Inflammatory macrophage treated with lipopolysaccharide for 4 hours (primary cell): ENCODE measurements at regions not wholly inside any gene's neighbourhood (a gene's known extent, or its start where the extent isn't known, plus 50 kb on each side); places are given as distances from the start of the nearest gene placed in this dataset.
A peak's percentile ranks its signal among the peaks of the same experiment; 100 is the strongest.

Experiments
- DNase-seq: peaks from one replicate; pipeline ENCODE4 v3.0.0-alpha.2; 2020

DNA sequence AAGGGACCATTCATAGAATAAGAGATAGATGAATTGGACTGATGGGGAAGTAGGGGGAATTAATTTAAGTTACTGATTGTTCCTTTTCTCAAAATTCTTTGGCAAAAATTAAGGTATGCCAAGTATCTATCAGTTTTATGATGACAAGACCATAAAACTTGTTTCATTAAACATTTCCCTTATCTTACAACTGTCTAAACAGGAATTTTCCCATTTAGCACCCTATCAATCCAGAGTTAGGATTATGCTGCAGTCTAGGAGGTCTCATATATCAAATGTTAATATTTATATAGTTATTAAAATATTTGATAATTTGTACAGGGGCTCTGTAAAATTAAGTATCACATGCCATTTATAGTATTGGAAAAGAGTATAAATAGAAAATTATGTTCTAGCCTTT is 51.5 kb upstream of the ARID1B start:
- no peak for DNase-seq

DNA sequence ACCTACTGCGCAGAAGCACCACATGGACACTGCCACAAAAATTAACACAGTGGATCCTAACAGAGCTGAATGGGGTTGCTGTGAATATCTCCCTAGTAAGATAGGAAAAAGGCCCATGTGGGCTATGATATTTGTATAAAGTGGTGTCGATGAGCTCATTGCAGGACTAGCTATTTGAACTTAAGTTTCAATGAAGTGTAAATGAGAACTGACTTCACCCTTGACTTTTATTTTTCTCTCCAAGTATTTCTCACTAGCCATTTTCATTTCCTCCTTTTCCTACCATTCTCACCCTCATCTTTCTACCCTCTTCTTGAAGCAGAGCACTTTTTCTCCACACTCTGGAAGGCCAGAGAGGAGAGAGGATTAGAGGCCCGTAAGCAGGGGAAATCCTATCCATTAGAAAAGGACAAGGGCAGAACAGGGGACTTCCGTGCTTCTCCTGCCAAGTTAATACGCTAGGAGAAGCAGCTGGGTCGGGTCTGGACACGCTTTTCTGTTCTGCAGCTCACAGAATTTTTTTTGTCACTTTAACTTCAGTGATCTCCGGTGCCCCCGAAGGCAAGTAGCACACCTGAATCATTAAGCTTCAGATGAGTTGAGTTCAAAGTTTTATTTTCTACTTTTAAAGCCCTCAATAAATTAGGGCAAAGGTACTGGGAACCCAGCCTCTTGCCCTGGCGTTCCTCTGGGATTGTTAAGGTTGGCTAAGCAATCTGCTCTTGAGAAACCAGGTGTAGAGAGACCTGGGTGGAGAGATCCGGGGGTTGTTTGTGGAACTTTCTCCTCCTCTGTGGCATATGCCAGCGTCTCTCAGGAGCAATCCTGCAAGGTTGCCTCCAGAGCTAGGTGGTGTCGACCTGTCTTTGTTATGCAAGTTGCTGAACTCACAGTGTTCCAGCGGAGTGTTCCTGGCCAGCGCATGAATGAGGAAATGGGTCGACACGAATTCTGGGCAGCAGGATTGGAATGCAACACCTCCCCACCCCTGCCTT is 56.2 kb upstream of the ARID1B start:
- DNase-seq, result peak; percentile 76

DNA sequence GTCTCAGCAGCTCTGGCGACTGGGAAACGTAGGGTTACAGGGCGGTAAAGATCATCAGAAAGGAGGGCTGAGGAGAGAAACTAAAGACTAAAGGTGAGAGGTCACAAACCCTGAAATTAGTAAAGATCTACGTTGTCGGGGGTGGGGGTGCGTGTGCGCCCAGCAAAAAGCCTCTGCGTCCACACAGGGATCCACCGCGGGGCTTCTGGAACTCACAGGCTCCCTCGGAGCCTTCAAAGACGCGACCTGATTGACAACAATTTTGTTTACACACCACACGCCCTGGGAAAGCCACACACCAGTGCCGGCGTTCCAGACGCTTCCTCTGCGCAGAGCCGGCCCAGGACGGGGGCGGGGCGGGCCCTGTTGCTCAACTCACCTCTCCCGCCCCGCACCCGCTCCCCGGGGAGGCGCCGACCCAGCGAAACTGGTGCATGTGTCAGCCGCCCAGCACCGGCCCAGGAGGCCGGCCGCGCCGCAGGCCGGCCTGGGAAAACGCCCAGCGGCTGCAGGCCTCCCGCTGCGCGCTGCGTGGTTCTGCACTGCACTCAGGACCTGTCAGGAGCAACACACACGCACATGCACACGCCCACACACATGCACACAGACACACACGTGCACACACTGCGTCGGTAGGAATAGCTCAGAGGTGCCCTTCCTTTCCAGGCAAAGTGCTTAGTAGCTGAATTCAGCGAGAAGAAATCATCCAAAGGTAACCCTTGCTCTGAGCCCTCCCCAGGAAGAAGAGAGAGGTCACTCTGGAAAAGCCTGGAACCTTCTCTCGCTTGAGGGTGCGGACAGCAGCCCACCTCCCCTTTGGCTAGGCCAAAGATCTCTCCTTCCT is 57.2 kb upstream of the ARID1B start:
- DNase-seq, result peak; percentile 87

DNA sequence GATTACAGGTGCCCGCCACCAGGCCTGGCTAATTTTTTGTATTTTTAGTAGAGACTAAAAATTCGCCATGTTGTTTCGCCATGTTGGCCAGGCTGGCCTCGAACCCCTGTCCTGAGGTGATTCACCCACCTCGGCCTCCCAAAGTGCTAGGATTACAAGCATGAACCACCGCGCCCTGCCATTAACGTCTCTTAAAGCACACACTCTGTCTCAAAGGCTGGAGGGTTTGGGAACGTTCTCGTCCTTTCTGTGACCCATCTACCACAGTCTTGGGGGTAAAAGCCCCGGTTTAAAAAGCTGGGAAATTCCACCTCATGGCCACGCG is 57.8 kb upstream of the ARID1B start:
- DNase-seq, result no peak

DNA sequence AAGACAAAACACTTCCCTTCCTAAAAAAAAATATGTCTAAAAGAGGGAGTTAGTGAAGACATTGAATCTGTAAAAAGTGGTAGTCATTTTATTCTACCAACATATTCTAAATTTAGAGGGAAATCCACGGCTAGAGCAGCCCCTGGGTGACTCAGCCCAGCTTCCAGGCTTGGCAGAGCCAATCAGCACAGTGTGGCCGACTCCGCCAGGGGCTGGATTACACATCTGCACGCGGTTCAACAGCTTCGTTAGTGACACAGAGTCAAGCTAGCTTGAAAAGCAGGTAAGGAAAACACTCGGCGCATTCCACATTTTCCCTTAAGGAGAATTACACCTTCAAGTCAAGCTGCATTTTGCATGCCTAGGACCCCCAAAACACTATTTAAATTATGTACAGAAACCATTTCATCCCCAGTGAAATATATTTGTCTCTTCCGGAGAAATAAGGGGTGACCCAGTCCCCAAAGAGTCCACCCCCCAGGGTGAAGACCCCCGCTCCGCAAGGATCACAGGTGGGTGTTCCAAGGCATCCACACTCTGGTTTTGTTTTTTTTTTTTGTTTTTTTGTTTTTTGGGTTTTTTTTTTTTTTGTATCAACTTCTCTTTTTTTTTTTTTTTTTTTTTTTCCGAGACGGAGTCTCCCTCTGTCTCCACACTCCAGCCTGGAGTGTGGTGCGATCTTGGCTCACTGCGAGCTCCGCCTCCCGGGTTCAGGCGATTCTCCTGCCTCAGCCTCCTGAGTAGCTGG is 58.4 kb upstream of the ARID1B start:
- peak; percentile 5 for DNase-seq

DNA sequence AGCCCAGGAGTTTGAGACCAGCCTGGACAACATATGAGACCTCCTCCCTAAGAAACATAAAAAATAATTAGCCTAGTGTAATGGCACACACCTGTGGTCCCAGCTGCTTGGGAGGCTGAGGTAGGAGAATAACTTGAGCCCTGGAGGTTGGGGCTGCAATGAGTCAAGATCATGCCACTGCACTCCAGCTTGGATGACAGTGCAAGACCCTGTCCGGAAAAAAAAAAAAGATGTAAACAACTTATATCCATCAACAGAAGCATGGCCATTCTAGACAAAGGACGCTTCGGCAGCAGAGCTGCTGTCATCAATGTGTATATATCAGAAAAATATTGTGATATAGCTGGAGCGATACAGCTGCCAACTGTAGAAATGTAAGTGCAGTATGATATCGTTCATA is 59.6 kb upstream of the ARID1B start:
- no peak for DNase-seq

DNA sequence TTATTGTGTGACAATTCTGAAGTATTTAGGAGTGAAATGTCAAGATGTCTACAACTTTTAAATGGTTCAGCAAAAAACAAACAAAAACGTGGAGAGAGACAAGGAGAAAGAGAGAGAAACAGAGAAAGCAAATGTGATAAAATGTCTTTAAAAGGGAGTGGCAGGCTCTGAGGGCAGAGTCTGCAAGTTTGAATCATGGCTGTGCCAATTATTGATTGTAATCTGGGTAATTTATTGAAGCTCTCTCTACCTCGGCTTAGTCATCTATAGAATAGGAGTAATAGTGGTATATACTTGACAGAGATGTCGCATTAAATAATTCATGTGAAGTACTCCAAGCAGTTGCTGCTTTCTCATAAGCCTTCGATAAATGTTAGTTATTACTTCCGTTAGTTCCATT is 61.3 kb upstream of the ARID1B start:
- no peak for DNase-seq

DNA sequence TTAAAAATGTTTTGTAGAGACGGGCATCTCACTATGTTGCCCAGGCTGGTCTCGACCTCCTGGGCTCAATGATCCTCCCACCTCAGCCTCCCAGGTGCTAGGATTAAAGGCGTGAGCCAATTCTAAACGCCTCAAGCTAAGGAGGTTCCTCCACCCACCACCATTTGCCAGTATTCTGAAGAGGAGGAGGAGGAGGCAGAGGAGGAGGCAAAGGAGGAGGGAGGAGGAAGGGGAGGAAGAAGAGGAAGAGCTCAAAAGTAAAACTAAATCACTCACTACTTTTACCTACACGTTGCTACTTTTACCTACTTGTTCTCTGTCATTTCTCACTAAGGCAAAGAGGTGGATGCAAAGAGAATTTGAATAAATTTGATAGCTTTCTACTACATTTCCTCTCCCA is 63.6 kb upstream of the ARID1B start:
- no peak for DNase-seq

DNA sequence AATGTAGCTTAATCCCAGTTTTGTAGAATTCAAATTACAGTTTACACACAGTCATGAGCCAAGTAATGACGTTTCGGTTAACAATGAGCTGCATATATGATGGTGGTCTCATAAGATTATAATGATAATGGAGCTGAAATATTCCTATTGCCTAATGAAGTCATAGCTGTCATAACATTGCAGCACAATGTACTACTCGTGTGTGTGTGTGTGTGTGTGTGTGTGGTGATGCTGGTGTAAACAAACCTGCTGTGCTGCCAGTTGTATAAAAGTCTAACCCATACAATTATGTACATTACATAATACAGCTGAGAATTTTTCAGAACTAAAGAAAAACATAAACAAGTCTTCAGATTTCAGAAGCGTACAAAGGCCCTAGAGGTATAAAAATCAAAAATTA is 66.7 kb upstream of the ARID1B start:
- no peak for DNase-seq

DNA sequence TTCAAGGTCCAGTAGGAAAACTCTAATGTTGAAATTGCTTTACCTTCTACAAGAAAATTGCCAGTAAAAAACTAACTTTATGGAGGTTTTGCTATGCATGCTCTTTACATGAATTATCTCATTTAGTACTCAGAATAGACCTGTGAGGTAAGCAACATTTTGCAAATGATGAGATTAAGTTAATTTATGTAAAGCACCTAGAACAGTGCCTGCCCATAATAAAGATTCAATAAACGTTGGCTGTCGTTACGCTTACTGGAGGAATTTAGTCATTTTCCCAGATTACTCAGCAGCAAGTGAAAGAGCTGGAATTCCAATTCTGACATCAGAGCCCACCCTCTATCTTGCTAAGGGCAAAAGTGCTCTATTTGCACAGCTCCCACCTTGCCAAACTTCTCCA is 69.4 kb upstream of the ARID1B start:
- DNase-seq, result no peak

DNA sequence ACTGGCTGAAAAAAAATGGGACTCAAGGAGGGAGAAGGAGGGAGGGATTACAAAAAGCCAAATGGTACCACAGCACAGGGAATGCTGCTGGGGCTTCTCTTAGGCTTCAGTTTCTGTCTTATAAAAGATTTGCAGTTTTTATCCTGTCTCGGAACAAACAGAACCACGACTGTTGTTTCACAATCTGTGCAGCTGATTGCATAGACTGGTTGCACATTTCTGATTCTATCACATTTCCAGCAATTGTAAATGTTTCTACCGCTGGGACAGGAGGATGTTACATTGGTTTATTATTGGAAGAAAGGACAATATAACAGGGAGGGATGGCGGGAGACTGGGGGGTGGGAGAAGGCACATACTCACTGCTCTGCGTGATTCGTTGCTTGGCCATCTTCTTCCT is 73.5 kb upstream of the ARID1B start:
- peak; percentile 22 for DNase-seq

DNA sequence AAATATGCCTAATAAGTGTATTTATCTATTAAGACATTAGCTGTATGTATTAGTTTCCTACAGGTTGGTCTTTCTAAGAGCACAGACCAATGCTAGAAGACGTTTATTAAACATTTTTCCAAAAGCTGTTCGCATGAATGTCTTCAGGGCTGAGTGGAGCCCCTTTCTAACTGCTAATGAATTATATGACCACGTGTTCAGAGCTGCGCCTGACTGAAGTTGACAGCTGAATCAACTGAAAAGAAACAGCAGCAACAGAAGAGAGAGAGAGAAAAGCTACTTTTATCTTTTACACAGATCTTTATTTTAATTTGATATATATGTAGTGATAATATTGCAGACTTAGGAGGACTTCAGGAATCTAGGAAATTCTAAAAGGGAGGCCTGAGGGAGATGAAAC is 75.2 kb upstream of the ARID1B start:
- no peak for DNase-seq

DNA sequence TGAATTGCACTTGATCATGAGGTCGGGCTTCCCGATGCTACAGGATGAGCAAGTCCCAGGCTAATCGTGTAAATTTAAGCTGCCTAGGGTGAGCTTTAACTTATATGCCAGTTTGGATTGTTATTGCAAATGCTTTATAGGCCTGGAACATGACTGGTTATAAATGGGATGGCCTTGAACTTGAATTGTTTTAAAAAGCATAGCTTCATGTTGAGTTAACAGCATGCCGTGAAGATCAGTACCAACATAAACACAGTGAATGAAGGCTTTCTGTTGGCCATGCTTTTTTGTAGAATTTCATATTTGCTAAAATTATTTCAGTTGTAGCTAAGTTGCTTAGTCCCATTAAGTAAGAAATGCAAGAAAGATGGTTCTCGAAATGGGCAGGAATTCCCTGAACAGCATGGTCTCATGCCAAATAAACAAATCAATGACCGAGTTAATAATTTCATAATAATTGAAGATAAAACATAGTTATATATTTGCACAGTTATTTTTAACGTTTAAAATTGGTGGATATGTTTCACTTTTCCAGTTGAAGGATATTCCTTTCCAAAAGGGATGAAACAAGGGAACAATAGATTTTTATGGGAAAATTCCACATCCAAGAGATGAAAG is 76.6 kb upstream of the ARID1B start:
- no peak for DNase-seq

DNA sequence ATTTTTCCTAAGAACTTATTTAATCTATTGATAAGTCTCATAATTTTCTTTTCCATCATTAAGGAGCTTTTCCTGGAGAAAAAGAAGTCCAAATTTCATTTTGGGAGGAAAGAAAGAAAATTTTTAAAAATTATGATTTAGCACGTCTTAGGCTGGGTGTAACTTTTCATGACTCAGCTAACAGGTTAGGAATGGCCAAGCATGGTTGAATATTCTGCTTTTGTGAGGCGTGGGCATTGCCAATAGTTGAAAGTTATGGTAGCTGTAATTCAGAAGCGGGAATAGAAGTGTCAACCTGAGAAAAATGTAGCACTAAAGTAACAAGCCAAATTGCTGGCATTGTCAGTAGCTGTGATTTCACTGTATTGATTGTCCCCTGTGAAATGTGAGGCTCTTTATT is 77.2 kb upstream of the ARID1B start:
- DNase-seq, result no peak

DNA sequence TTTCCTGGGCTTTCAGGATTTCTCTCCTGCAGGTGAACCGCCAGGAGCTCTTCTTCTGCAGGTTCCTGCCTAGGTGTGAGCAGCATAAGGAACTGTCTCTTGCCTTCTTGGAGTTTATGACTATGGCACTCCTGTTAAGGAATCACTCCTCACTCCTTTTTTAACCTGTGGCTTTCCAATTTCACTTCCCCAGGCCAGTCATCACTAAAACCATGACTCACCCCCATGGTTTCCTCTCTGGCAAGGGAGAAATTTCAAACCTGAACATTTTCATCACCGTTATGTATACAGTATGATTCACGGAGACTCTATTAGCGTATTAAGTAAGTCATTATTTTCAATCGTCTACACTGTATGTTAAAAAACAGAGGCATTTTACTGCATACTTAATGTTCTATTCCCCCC is 78.2 kb upstream of the ARID1B start:
- DNase-seq, result peak; percentile 75

DNA sequence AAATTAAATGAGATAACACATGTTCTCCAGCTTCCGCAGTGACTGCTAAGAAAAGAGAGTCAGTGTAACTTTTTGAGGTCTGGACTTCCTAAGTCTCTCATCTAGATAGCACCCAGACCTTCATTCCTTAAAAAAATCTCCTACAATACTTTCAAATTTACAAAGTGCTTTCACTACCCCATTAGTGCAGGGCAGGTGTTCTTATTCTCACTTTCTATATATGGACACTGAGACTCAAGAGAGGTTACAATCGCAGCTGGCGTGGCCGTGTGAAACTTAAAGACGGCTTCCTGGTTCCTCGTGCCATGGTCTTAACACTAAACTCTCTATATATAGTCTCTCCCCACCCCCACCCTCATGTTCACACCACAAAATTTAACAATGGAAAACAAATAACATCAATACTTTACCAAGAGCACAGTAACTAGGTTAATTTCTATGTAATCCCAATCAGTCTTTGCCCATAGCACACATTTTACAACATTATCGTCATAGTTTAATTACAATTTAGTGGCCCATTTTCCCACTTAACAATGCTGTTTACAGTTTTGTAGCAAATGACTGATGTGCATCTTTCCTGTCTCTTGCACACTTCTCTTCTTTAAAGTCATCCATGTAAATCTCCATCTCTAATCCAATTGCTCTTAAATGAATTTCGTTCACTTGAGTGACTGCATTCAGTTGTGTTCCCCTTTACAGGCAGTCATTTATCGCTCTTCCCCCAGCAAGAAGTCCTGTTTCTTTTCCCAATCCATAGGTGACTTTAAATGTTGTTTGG is 78.8 kb upstream of the ARID1B start:
- DNase-seq, result no peak

DNA sequence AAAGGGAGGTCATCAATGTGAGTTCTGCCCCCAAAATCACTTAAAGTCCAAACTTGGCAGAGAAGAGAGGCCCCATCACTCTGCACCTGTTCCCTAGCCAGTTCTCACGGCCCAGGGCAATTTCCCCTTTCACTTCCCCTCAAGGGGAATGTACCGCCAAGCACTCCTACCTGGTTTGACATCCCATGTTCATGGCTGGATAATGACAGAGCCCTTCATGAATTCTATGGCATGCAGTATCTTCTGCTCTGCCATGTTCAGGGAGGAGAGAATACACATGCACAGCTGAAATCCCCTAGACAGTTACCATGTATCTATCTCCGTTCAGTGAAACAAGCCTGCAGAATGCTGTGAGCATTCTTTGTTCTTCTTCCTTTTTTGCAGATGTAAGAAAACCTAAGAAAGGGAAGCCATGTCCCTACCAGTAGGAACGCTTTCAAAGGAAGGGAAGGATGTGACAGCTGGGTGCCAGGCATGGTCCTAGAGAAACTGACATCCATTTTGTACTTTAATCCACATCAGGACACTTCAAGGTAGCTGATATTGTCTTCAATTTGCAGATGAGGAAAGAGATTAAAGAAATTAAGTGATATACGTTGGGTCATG is 79.8 kb upstream of the ARID1B start:
- peak; percentile 14 for DNase-seq

DNA sequence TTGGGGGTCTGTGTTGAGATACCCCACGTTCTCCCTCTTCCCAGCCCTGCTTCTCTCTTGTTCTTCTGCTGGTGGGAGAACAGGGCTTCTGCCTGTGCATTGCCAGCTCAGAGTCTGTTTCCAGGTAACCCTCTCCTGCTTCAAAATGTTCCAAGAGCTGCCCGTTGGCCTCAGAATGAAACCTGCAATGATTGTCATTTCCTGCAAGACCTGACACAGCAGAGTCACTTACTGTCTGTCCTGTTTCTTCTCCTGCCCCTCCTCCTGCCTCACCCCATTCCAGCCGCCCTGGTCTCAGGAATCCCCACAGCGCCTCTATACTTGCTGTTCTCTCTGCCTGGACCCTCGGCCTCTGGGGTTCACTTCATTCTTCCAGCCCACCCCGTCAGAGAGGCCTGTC is 81.4 kb upstream of the ARID1B start:
- DNase-seq, result no peak

DNA sequence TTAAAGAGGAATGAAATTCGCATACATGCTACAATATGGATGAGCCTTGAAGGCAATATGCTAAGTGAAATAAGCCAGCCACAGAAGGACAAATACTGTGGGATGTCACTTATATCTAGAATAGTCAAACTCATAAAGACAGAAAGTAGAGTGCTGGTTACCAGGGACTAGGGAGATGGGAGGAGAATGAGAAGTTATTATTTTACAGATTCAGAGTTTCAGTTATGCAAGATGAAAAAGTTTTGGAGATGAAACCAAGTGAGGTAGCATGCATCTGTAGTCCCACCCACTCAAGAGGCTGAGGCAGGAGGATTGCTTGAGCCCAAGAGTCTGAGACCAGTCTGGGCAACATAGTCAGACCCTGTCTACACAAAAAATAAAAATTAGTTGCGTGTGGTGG is 82.5 kb upstream of the ARID1B start:
- no peak for DNase-seq

DNA sequence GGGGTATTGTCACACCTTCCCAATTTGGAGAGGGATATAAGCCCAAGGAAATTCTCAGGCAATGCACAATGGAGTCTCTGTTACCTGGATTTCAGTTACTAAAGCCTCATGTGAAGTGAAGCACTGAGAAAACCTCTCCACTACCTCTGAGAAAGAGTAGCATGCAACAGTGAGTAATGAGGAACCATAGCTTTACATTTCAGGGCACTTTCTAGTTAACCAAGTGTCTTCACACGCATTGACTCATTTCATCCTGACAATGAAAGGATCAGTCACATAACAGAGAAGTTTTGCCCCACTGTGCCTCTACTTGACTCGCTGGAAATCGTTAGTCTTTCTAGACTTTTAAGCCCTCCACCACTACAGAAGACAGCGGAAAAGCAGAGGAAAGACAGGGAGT is 86.2 kb upstream of the ARID1B start:
- DNase-seq, result no peak

DNA sequence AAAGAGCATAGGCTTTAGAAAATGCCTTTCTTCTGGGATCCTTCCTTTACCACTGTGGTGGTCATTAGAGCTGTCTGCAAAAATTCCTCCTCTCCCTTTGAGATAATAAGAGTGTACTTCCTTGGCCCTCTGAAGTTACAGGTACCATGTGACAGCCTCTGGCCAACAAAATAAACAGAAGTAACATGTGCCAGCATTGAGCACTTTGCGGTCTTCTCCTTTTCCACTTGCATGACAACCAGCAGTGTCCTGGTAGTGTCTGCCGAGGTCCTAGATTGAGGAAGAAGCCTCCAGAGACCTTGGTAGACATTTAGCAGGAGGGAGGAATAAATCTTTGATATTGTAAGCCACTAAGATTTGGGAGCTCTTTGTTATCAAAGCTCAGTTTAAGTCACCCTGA is 87.5 kb upstream of the ARID1B start:
- DNase-seq, result peak; percentile 69

DNA sequence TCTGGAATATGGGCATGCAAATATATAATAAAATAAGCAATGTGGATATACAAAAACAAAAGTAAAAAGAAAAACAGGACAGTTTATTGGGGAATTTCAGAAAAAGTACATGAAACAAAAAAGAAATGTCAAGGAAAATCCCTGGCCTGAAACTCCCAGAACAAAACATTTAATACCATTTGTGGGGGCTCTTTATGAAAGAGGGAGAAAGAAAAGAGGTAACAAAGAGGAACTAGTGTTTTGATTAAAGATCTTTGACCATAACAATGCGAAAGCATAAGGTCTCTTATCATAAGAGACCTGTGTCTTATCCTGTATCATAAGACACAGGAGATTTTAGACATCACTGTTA is 88.6 kb upstream of the ARID1B start:
- no peak for DNase-seq
